Hepatocyte (in vitro differentiated cells): ENCODE measurements at regions not wholly inside any gene's neighbourhood (a gene's known extent, or its start where the extent isn't known, plus 50 kb on each side); places are given as distances from the start of the nearest gene placed in this dataset.

Experiments
- EZH2 ChIP-seq: fragments of 200-600 bp; sonication (generic); IDR thresholded peaks from 2 replicates; pipeline ENCODE4 v1.6.1; 2016; ENCODE audit warnings: antibody characterized with exemption, mild to moderate bottlenecking, borderline replicate concordance
- TF ChIP-seq, protein P1 (sequence below): fragments of 200-600 bp; sonication (generic); IDR thresholded peaks from 2 replicates; pipeline ENCODE4 v1.5.1; 2016; ENCODE audit warnings: antibody characterized with exemption, mild to moderate bottlenecking; ENCODE audit not compliant: poor library complexity

DNA sequence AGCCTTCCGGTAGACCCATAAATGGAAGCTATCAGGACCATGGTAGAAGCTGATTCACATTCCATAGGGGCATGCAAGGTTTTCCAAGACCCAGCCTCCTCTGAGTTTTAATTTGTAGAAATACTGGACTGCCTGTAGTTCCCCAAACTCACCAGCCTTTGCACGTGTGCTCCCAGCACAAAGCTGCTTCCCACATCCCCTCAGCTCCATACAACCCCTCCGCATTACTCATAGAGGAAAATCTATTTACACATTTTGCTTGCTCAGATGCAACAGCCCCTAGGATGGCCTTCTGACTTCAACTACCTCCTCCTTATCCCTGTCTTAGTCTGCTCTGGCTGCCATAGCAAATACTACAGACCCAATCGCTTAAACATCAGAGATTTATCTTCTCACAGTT, 336.2 kb downstream of the SETD4 start:
- TF ChIP-seq, protein P1, sequence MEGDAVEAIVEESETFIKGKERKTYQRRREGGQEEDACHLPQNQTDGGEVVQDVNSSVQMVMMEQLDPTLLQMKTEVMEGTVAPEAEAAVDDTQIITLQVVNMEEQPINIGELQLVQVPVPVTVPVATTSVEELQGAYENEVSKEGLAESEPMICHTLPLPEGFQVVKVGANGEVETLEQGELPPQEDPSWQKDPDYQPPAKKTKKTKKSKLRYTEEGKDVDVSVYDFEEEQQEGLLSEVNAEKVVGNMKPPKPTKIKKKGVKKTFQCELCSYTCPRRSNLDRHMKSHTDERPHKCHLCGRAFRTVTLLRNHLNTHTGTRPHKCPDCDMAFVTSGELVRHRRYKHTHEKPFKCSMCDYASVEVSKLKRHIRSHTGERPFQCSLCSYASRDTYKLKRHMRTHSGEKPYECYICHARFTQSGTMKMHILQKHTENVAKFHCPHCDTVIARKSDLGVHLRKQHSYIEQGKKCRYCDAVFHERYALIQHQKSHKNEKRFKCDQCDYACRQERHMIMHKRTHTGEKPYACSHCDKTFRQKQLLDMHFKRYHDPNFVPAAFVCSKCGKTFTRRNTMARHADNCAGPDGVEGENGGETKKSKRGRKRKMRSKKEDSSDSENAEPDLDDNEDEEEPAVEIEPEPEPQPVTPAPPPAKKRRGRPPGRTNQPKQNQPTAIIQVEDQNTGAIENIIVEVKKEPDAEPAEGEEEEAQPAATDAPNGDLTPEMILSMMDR: no peak
- TF ChIP-seq EZH2: no peak
